ENCODE measurements at regions not wholly inside any gene's neighbourhood (a gene's known extent, or its start where the extent isn't known, plus 50 kb on each side); places are given as distances from the start of the nearest gene placed in this dataset.

- no peak for DNase-seq
- H3K9ac ChIP-seq (ENCODE audit: extremely low read depth, low read length, poor library complexity, severe bottlenecking) = no peak overlapping the region
- Mint-ChIP-seq H3K36me3 (ENCODE audit: low read depth) (no peaks in the 10 kb centered on the region), H3K27ac (no peak overlapping the region), H3K27me3 (ENCODE audit: insufficient read depth) (peaks cover 8% of the 10 kb centered on the region), H3K4me3 (no peak overlapping the region), H3K4me1 (no peaks in the 10 kb centered on the region), H3K9me3 (no peaks in the 10 kb centered on the region)
- TF ChIP-seq CTCF (conservative IDR thresholded peaks at IDR 0.05) = no peak
- H3K9me3 ChIP-seq (ENCODE audit: control insufficient read depth, low read length) = no peaks in the 10 kb centered on the region
- H3K36me3 ChIP-seq (ENCODE audit: control insufficient read depth, insufficient read depth, low read length) = no peaks in the 10 kb centered on the region
- 77 to 83% methylated on average over 5 to 7 of the region's 7 CpGs for WGBS, 2 experiments (ENCODE audit: insufficient coverage in 1 of 2, insufficient read length in 1 of 2)
- H3K4me1 ChIP-seq (ENCODE audit: control insufficient read depth, insufficient read depth, low read length) = no peaks in the 10 kb centered on the region
- H3K4me3 ChIP-seq (ENCODE audit: low read length) = no peak overlapping the region
- no peak overlapping the region for H3K27ac ChIP-seq (ENCODE audit: low read depth, low read length)
- H3K27me3 ChIP-seq (ENCODE audit: control insufficient read depth, insufficient read depth, low read length, poor library complexity, severe bottlenecking) = peaks cover 30% of the 10 kb centered on the region
Measured at GRCh38 chr9:7510199-7510598, 289.4 kb downstream of the DMAC1 start.

GRCh38 chr9:7509576-7510145, 289.9 kb downstream of the DMAC1 start:
- no peak overlapping the region for H3K27ac ChIP-seq (ENCODE audit: low read depth, low read length)
- Mint-ChIP-seq H3K36me3 (ENCODE audit: low read depth) (no peaks in the 10 kb centered on the region), H3K27ac (no peak overlapping the region), H3K27me3 (ENCODE audit: insufficient read depth) (peaks cover 8% of the 10 kb centered on the region), H3K4me3 (no peak overlapping the region), H3K4me1 (no peaks in the 10 kb centered on the region), H3K9me3 (no peaks in the 10 kb centered on the region)
- H3K4me1 ChIP-seq (ENCODE audit: control insufficient read depth, insufficient read depth, low read length) = no peaks in the 10 kb centered on the region
- 75 to 94% methylated on average over 1 to 6 of the region's 7 CpGs for WGBS, 2 experiments (ENCODE audit: insufficient coverage in 1 of 2, insufficient read length in 1 of 2)
- no peak overlapping the region for H3K9ac ChIP-seq (ENCODE audit: extremely low read depth, low read length, poor library complexity, severe bottlenecking)
- H3K9me3 ChIP-seq (ENCODE audit: control insufficient read depth, low read length) = no peaks in the 10 kb centered on the region
- no peak for TF ChIP-seq CTCF (conservative IDR thresholded peaks at IDR 0.05)
- H3K27me3 ChIP-seq (ENCODE audit: control insufficient read depth, insufficient read depth, low read length, poor library complexity, severe bottlenecking) = peaks cover 30% of the 10 kb centered on the region
- no peak for DNase-seq
- H3K4me3 ChIP-seq (ENCODE audit: low read length) = no peak overlapping the region
- no peaks in the 10 kb centered on the region for H3K36me3 ChIP-seq (ENCODE audit: control insufficient read depth, insufficient read depth, low read length)

GRCh38 chr9:7508516-7508915, 291.1 kb downstream of the DMAC1 start:
- Histone ChIP-seq H3K9ac (ENCODE audit: extremely low read depth, low read length, poor library complexity, severe bottlenecking) (no peak overlapping the region), H3K36me3 (ENCODE audit: control insufficient read depth, insufficient read depth, low read length) (no peaks in the 10 kb centered on the region), H3K27ac (ENCODE audit: low read depth, low read length) (no peak overlapping the region), H3K27me3 (ENCODE audit: control insufficient read depth, insufficient read depth, low read length, poor library complexity, severe bottlenecking) (peaks cover 40% of the 10 kb centered on the region), H3K4me3 (ENCODE audit: low read length) (no peak overlapping the region), H3K9me3 (ENCODE audit: control insufficient read depth, low read length) (no peaks in the 10 kb centered on the region), H3K4me1 (ENCODE audit: control insufficient read depth, insufficient read depth, low read length) (no peaks in the 10 kb centered on the region)
- Mint-ChIP-seq H3K27ac (no peak overlapping the region), H3K27me3 (ENCODE audit: insufficient read depth) (peaks cover 8% of the 10 kb centered on the region), H3K36me3 (ENCODE audit: low read depth) (no peaks in the 10 kb centered on the region), H3K4me3 (no peak overlapping the region), H3K9me3 (no peaks in the 10 kb centered on the region), H3K4me1 (no peaks in the 10 kb centered on the region)
- no peak for TF ChIP-seq CTCF (conservative IDR thresholded peaks at IDR 0.05)
- no peak for DNase-seq
- 92% methylated on average over 1 of the region's 1 CpG; no CpG with 5 or more reads in 1 of the 2 experiments for WGBS, 2 experiments (ENCODE audit: insufficient coverage in 1 of 2, insufficient read length in 1 of 2)
